Vagina (tissue), 2 donors: ENCODE measurements at regions not wholly inside any gene's neighbourhood (a gene's known extent, or its start where the extent isn't known, plus 50 kb on each side); places are given as distances from the start of the nearest gene placed in this dataset.
"Not testable (repeated sequence)": the region's sequence is repeated elsewhere in the genome, so short reads cannot be mapped to it uniquely, and the experiment has no call there.

Experiments
- DNase-seq, 2 donors: peaks; one replicate each; pipeline ENCODE4 v3.0.0-alpha.2; 2017; ENCODE audit errors: extremely low spot score in 2 of 2
- H3K27ac ChIP-seq: fragments of 200-600 bp; sonication (generic); one replicate; pipeline ENCODE4 v1.5.1; 2019
- H3K27me3 ChIP-seq: fragments of 200-600 bp; sonication (generic); one replicate; pipeline ENCODE4 v1.5.1; 2019
- H3K36me3 ChIP-seq, 2 donors: fragments of 200-600 bp; sonication (generic); one replicate each; pipeline ENCODE4 v1.5.1; 2017 to 2019
- H3K4me1 ChIP-seq: fragments of 200-600 bp; sonication (generic); one replicate; pipeline ENCODE4 v1.5.1; 2019
- H3K4me3 ChIP-seq, 2 donors: fragments of 200-600 bp; sonication (generic); 1 replicate in 1 of 2; 2 replicates in 1 of 2; pipeline ENCODE4 v1.5.1; 2016 to 2019
- H3K9me3 ChIP-seq: fragments of 200-600 bp; sonication (generic); one replicate; pipeline ENCODE4 v1.5.1; 2019
- CTCF ChIP-seq, 3 experiments: fragments of 450-650 bp in 2 of 3; fragments of 200-600 bp in 1 of 3; sonication (generic) in 1 of 3; IDR thresholded peaks; one replicate each; pipeline ENCODE4 v1.5.1; 2017 to 2019; ENCODE audit warnings: antibody characterized with exemption in 3 of 3, mild to moderate bottlenecking in 2 of 3, moderate library complexity in 2 of 3
- POLR2A ChIP-seq, 2 donors: fragments of 450-650 bp; IDR thresholded peaks; one replicate each; pipeline ENCODE4 v1.6.1; 2017; ENCODE audit warnings: antibody characterized with exemption in 2 of 2, mild to moderate bottlenecking in 2 of 2, moderate library complexity in 2 of 2
- POLR2AphosphoS5 ChIP-seq, 2 donors: sonication (generic); formaldehyde crosslinking; IDR thresholded peaks; one replicate each; pipeline ENCODE4 v1.9.0; 2017; ENCODE audit warnings: antibody characterized with exemption in 2 of 2, mild to moderate bottlenecking in 2 of 2, low read depth in 1 of 2; ENCODE audit not compliant: insufficient read depth in 1 of 2
- intact Hi-C: fragments of 100-400 bp; cut with DNase I; formaldehyde crosslinking; loops from one replicate; pipeline ENCODE4 v1.15.1; 2023

DNA sequence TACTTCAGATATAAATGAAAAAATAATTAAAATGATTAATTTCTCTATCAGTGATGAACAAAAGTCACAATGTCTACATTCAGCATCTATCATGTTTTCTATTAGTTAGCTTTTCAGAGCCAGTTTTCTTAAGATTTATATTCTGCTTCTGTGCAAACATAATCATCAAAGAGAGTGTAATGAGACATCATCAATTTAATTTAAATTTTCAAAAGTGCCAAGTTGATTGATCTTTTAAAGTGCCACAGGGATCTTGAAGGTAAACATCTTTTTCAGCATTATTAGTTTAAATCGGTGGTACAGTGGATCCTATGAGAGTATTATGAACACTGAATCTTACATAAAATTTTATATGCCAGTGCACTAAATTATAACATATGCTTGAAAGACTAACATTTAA is 1176.1 kb downstream of the PLA2G4A start:
- no peak for DNase-seq
- H3K4me3 ChIP-seq: no peak overlapping the region
- H3K36me3 ChIP-seq: no peaks in the 10 kb centered on the region
- TF ChIP-seq CTCF (IDR thresholded peaks at IDR 0.05): no peak
- no peaks in the 10 kb centered on the region for H3K4me1 ChIP-seq
- H3K9me3 ChIP-seq: no peaks in the 10 kb centered on the region
- H3K27me3 ChIP-seq: no peaks in the 10 kb centered on the region
- intact Hi-C loops: no loop called here
- no peak overlapping the region for H3K27ac ChIP-seq

- no peaks in the 10 kb centered on the region for H3K27me3 ChIP-seq
- no peak overlapping the region for H3K4me3 ChIP-seq
- H3K36me3 ChIP-seq: no peaks in the 10 kb centered on the region
- H3K4me1 ChIP-seq: no peaks in the 10 kb centered on the region
- H3K27ac ChIP-seq: no peak overlapping the region
- intact Hi-C loops: no loop called here
- DNase-seq: no peak
- no peaks in the 10 kb centered on the region for H3K9me3 ChIP-seq
- TF ChIP-seq POLR2AphosphoS5 (IDR thresholded peaks at IDR 0.05; ENCODE audit: insufficient read depth in 1 of 2, low read depth in 1 of 2): no peak
- TF ChIP-seq CTCF (IDR thresholded peaks at IDR 0.05): no peak
- TF ChIP-seq POLR2A (IDR thresholded peaks at IDR 0.05): no peak
These were observed 1177.6 kb downstream of the PLA2G4A start for GRCh38 chr1:188006354-188006753.

DNA sequence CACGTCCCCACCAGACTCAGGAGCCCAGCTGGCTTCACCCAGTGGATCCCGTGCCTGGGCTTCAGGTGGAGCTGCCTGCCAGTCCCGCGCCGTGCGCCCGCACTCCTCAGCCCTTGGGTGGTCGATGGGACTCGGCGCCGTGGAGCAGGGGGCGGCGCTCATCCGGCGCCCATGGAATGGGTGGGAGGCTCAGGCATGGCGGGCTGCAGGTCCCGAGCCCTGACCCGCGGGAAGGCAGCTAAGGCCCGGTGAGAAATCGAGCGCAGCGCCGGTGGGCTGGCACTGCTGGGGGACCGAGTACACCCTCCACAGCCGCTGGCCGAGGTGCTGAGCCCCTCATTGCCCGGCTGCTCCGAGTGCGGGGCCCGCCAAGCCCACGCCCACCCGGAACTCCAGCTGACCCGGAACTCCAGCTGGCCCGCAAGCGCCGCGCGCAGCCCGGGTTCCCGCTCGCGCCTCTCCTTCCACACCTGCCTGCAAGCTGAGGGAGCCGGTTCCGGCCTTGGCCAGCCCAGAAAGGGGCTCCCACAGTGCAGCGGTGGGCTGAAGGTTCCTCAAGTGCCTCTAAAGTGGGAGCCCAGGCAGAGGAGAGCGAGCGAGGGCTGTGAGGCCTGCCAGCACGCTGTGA is 1184.6 kb downstream of the PLA2G4A start:
- H3K4me3 ChIP-seq, H3K36me3 ChIP-seq, DNase-seq, H3K27me3 ChIP-seq, intact Hi-C loops, H3K27ac ChIP-seq, H3K4me1 ChIP-seq, H3K9me3 ChIP-seq: not testable (repeated sequence)

GRCh38 chr1:188017921-188018320 is 1189.2 kb downstream of the PLA2G4A start:
- no peak for DNase-seq
- Histone ChIP-seq H3K27me3 (no peaks in the 10 kb centered on the region), H3K4me3 (no peak overlapping the region), H3K4me1 (no peaks in the 10 kb centered on the region), H3K9me3 (no peaks in the 10 kb centered on the region), H3K36me3 (no peaks in the 10 kb centered on the region), H3K27ac (no peak overlapping the region)
- TF ChIP-seq POLR2A (IDR thresholded peaks at IDR 0.05): no peak
- TF ChIP-seq POLR2AphosphoS5 (IDR thresholded peaks at IDR 0.05; ENCODE audit: insufficient read depth in 1 of 2, low read depth in 1 of 2): no peak
- no peak for TF ChIP-seq CTCF (IDR thresholded peaks at IDR 0.05)
- intact Hi-C loops: no loop called here

DNA sequence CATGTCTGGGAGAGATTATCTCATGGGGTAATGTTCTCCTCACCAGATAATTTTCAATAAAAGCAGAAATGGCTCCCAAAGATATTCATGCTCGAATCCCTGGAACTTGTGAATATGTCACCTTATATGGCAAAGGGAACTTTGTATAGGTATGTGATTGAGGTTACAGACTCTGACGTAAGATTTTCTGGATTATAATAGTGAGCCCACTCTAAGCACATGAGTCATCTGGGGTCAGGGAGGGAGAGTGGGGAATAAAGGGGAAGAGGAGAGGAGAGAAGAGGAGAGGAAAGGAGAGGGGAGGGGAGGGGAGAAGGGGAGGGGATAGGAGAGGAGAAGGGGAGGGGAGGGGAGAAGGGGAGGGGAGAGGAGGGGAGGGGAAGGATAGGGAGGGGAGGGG is 1193.9 kb downstream of the PLA2G4A start:
- Histone ChIP-seq H3K27me3 (no peaks in the 10 kb centered on the region), H3K36me3 (no peaks in the 10 kb centered on the region), H3K9me3 (no peaks in the 10 kb centered on the region), H3K4me1 (no peaks in the 10 kb centered on the region), H3K4me3 (no peak overlapping the region), H3K27ac (no peak overlapping the region)
- intact Hi-C loops: no loop called here
- DNase-seq: no peak
- TF ChIP-seq POLR2A (IDR thresholded peaks at IDR 0.05) (no peak), POLR2AphosphoS5 (IDR thresholded peaks at IDR 0.05; ENCODE audit: insufficient read depth in 1 of 2, low read depth in 1 of 2) (no peak), CTCF (IDR thresholded peaks at IDR 0.05) (no peak)

DNA sequence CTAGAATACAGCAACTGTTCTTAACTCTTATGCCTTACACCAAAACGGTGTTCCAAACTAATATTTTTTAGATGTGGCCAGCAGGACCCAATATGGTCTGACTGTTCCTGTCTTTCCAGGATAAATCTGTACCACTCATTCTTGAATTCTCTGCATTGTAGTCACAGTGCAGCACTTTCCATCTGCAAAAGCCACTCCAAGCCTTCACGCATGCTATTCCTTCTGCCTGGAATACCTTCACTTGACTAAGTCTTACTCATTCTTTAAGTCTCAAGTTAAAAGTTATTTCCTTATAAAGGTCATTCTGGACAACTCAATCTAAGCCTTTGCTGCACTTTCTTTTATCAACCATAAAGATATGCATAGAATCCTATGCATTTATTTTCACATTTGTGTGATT is 1194.5 kb downstream of the PLA2G4A start:
- no peak overlapping the region for H3K27ac ChIP-seq
- H3K4me3 ChIP-seq: no peak overlapping the region
- H3K9me3 ChIP-seq: no peaks in the 10 kb centered on the region
- H3K27me3 ChIP-seq: no peaks in the 10 kb centered on the region
- H3K36me3 ChIP-seq: no peaks in the 10 kb centered on the region
- no peaks in the 10 kb centered on the region for H3K4me1 ChIP-seq
- no peak for DNase-seq
- intact Hi-C loops: no loop called here
- no peak for TF ChIP-seq POLR2A (IDR thresholded peaks at IDR 0.05)
- no peak for TF ChIP-seq CTCF (IDR thresholded peaks at IDR 0.05)
- no peak for TF ChIP-seq POLR2AphosphoS5 (IDR thresholded peaks at IDR 0.05; ENCODE audit: insufficient read depth in 1 of 2, low read depth in 1 of 2)
